NOMO-1 (cell line): ENCODE measurements at regions not wholly inside any gene's neighbourhood (a gene's known extent, or its start where the extent isn't known, plus 50 kb on each side); places are given as distances from the start of the nearest gene placed in this dataset.
"Not testable (repeated sequence)": the region's sequence is repeated elsewhere in the genome, so short reads cannot be mapped to it uniquely, and the experiment has no call there.

Experiments used
- DNase-seq, 2 experiments: peaks; one replicate each; lab custom pipeline; 2025; ENCODE audit not compliant: unreplicated experiment in 2 of 2; lab: John Stamatoyannopoulos, UW

GRCh38 chr12:83985084-83985483 lies 927.5 kb downstream of the SLC6A15 start:
- DNase-seq, result no peak

GRCh38 chr12:83980398-83980797 lies 932.2 kb downstream of the SLC6A15 start:
- no peak for DNase-seq

- DNase-seq, result no peak
Observed at GRCh38 chr12:83979785-83980184, 932.8 kb downstream of the SLC6A15 start.

- no peak for DNase-seq
Observed at GRCh38 chr12:83971781-83972180, 940.8 kb downstream of the SLC6A15 start.

- DNase-seq, result no peak
Observed at GRCh38 chr12:83960767-83961166, 951.8 kb downstream of the SLC6A15 start.

GRCh38 chr12:83958997-83959396 lies 953.6 kb downstream of the SLC6A15 start:
- no peak for DNase-seq

- DNase-seq, result no peak
Observed at GRCh38 chr12:83954956-83955601, 957.5 kb downstream of the SLC6A15 start.

- DNase-seq, result no peak
Observed at GRCh38 chr12:83954071-83954789, 958.4 kb downstream of the SLC6A15 start.

GRCh38 chr12:83945871-83946270 lies 966.7 kb downstream of the SLC6A15 start:
- DNase-seq, result no peak

- no peak for DNase-seq
Observed at GRCh38 chr12:83939718-83940117, 972.9 kb downstream of the SLC6A15 start.

GRCh38 chr12:83933615-83934014 lies 979.0 kb downstream of the SLC6A15 start:
- DNase-seq, result no peak

GRCh38 chr12:83932011-83932410 lies 980.6 kb downstream of the SLC6A15 start:
- no peak for DNase-seq

- no peak for DNase-seq
Observed at GRCh38 chr12:83931451-83931850, 981.1 kb downstream of the SLC6A15 start.

GRCh38 chr12:83929792-83930191 lies 982.8 kb downstream of the SLC6A15 start:
- not testable (repeated sequence) for DNase-seq

GRCh38 chr12:83920821-83921547 lies 991.6 kb downstream of the SLC6A15 start:
- DNase-seq, result no peak

GRCh38 chr12:83919081-83919480 lies 993.5 kb downstream of the SLC6A15 start:
- DNase-seq, result no peak

- DNase-seq, result no peak
Observed at GRCh38 chr12:83904175-83904574, 1008.4 kb downstream of the SLC6A15 start.

- DNase-seq, result no peak
Observed at GRCh38 chr12:83896416-83896815, 1016.2 kb downstream of the SLC6A15 start.

- no peak for DNase-seq
Observed at GRCh38 chr12:83893101-83893500, 1019.5 kb downstream of the SLC6A15 start.

- no peak for DNase-seq
Observed at GRCh38 chr12:83889745-83890144, 1022.9 kb downstream of the SLC6A15 start.

- DNase-seq, result no peak
Observed at GRCh38 chr12:83886479-83886878, 1026.1 kb downstream of the SLC6A15 start.
